Activated CD4-positive, alpha-beta T cell treated with anti-CD3 and anti-CD28 coated beads for 36 hours (primary cell): ENCODE measurements at regions not wholly inside any gene's neighbourhood (a gene's known extent, or its start where the extent isn't known, plus 50 kb on each side); places are given as distances from the start of the nearest gene placed in this dataset.
"Not testable (repeated sequence)": the region's sequence is repeated elsewhere in the genome, so short reads cannot be mapped to it uniquely, and the experiment has no call there.

Source experiments
- ATAC-seq: fragments of 200-7000 bp; cut with Tn5 transposase; one replicate; pipeline ENCODE4 v1.10.0; 2021; ENCODE audit warnings: mild to moderate bottlenecking, moderate library complexity
- CTCF ChIA-PET: fragments of 350-600 bp; sonication (Branson Sonifier 250); formaldehyde crosslinking; loops from one replicate; lab custom pipeline; 2021; ENCODE audit warnings: antibody characterized with exemption; lab: Charles Lee
- POLR2A ChIA-PET: fragments of 350-600 bp; sonication (Branson Sonifier 250); formaldehyde crosslinking; loops from one replicate; lab custom pipeline; 2021; ENCODE audit warnings: antibody characterized with exemption, inconsistent platforms; lab: Charles Lee
- DNase-seq: peaks from one replicate; pipeline ENCODE4 v3.0.0-alpha.2; 2020
- H3K27ac Mint-ChIP-seq: one replicate; pipeline ENCODE4 v1.8.0; 2021; ENCODE audit warnings: mixed read lengths
- H3K27me3 Mint-ChIP-seq: one replicate; pipeline ENCODE4 v1.8.0; 2021; ENCODE audit warnings: mixed read lengths
- H3K36me3 Mint-ChIP-seq: one replicate; pipeline ENCODE4 v1.8.0; 2021; ENCODE audit warnings: low read depth, mixed read lengths
- H3K4me1 Mint-ChIP-seq: one replicate; pipeline ENCODE4 v1.8.0; 2021; ENCODE audit warnings: mixed read lengths
- H3K4me3 Mint-ChIP-seq: one replicate; pipeline ENCODE4 v1.8.0; 2021; ENCODE audit warnings: mild to moderate bottlenecking, moderate library complexity, mixed read lengths
- H3K9me3 Mint-ChIP-seq: one replicate; pipeline ENCODE4 v1.8.0; 2021; ENCODE audit warnings: low read depth, mixed read lengths
- intact Hi-C, 2 experiments: fragments of 100-400 bp; cut with DNase I in 1 of 2; cut with micrococcal nuclease in 1 of 2; formaldehyde crosslinking; loops; one replicate each; pipeline versions ENCODE4 v1.14.2 to v1.15.1; 2022 to 2024; cut with DNase I, micrococcal nuclease

- Mint-ChIP-seq H3K4me1 (peaks cover 62% of the 10 kb centered on the region), H3K36me3 (no peaks in the 10 kb centered on the region), H3K27me3 (no peaks in the 10 kb centered on the region), H3K27ac (peak overlapping the region; percentile 63), H3K4me3 (no peak overlapping the region), H3K9me3 (no peaks in the 10 kb centered on the region)
- ATAC-seq (no peak), DNase-seq (no peak)
- POLR2A ChIA-PET = interaction anchor here (0.5 kb wide), 1 partner anchor 161 kb away, joined by 4 read pairs; no protein-coding TSS in a partner anchor
- CTCF ChIA-PET = interaction anchor here (0.6 to 5.1 kb wide), 6 partner anchors 11 to 282 kb away, joined by 3 to 83 read pairs (median 24); no protein-coding TSS in a partner anchor
- intact Hi-C loops = loop anchor here in 1 of 2 experiments (5.0 kb wide), 1 partner anchor 551 kb away; no protein-coding TSS in a partner anchor
These were observed 95.4 kb upstream of the CCDC80 start for GRCh38 chr3:112736386-112736785.

GRCh38 chr3:112735926-112736325 is 95.0 kb upstream of the CCDC80 start:
- peaks cover 58% of the 10 kb centered on the region for H3K4me1 Mint-ChIP-seq
- H3K36me3 Mint-ChIP-seq = no peaks in the 10 kb centered on the region
- DNase-seq = no peak
- H3K27ac Mint-ChIP-seq = peak overlapping the region; percentile 63
- H3K9me3 Mint-ChIP-seq = no peaks in the 10 kb centered on the region
- CTCF ChIA-PET = interaction anchor here (0.7 to 5.1 kb wide), 12 partner anchors 11 to 282 kb away, joined by 3 to 83 read pairs (median 6); no protein-coding TSS in a partner anchor
- POLR2A ChIA-PET = no interaction called here
- no peak for ATAC-seq
- no peak overlapping the region for H3K4me3 Mint-ChIP-seq
- no peaks in the 10 kb centered on the region for H3K27me3 Mint-ChIP-seq
- intact Hi-C loops = loop anchor here (2.0 to 5.0 kb wide), 4 partner anchors 79 to 553 kb away; no protein-coding TSS in a partner anchor

- ATAC-seq (peak; percentile 57), DNase-seq (peak; percentile 78)
- CTCF ChIA-PET = interaction anchor here (0.6 to 5.1 kb wide), 56 partner anchors 12 to 533 kb away, joined by 3 to 83 read pairs (median 4); partner anchors contain the start of genes CD200R1, CD200R1L and GTPBP8
- Mint-ChIP-seq H3K27me3 (no peaks in the 10 kb centered on the region), H3K4me3 (no peak overlapping the region), H3K27ac (no peak overlapping the region), H3K9me3 (no peaks in the 10 kb centered on the region), H3K4me1 (peaks cover 48% of the 10 kb centered on the region), H3K36me3 (no peaks in the 10 kb centered on the region)
- intact Hi-C loops = loop anchor here (1.0 to 5.0 kb wide), 7 partner anchors 59 to 554 kb away; no protein-coding TSS in a partner anchor
- POLR2A ChIA-PET = interaction anchor here (0.5 to 1.8 kb wide), 4 partner anchors 39 to 271 kb away, joined by 3 to 6 read pairs (median 3); no protein-coding TSS in a partner anchor
These were observed 93.9 kb upstream of the CCDC80 start for GRCh38 chr3:112734736-112735350.

GRCh38 chr3:112734171-112734570 is 93.2 kb upstream of the CCDC80 start:
- Mint-ChIP-seq H3K4me1 (peaks cover 41% of the 10 kb centered on the region), H3K9me3 (no peaks in the 10 kb centered on the region), H3K27ac (no peak overlapping the region), H3K27me3 (no peaks in the 10 kb centered on the region), H3K36me3 (no peaks in the 10 kb centered on the region), H3K4me3 (no peak overlapping the region)
- CTCF ChIA-PET = interaction anchor here (0.5 to 5.1 kb wide), 52 partner anchors 11 to 533 kb away, joined by 3 to 83 read pairs (median 4); partner anchors contain the start of genes CD200R1, CD200R1L and GTPBP8
- intact Hi-C loops = loop anchor here (1.0 to 2.0 kb wide), 6 partner anchors 58 to 555 kb away; no protein-coding TSS in a partner anchor
- DNase-seq = peak; percentile 32
- POLR2A ChIA-PET = interaction anchor here (0.5 to 1.8 kb wide), 4 partner anchors 39 to 272 kb away, joined by 3 to 6 read pairs (median 3); no protein-coding TSS in a partner anchor
- peak; percentile 63 for ATAC-seq

GRCh38 chr3:112730210-112730609 is 89.3 kb upstream of the CCDC80 start:
- no peak for DNase-seq
- intact Hi-C loops = no loop called here
- Mint-ChIP-seq H3K9me3 (no peaks in the 10 kb centered on the region), H3K27me3 (no peaks in the 10 kb centered on the region), H3K36me3 (no peaks in the 10 kb centered on the region), H3K27ac (no peak overlapping the region), H3K4me3 (no peak overlapping the region), H3K4me1 (peaks cover 9% of the 10 kb centered on the region)
- CTCF ChIA-PET = no interaction called here
- ATAC-seq = no peak
- POLR2A ChIA-PET = no interaction called here

GRCh38 chr3:112721231-112721630 is 80.3 kb upstream of the CCDC80 start:
- no peaks in the 10 kb centered on the region for H3K36me3 Mint-ChIP-seq
- DNase-seq (no peak), ATAC-seq (no peak)
- no peak overlapping the region for H3K27ac Mint-ChIP-seq
- no peaks in the 10 kb centered on the region for H3K27me3 Mint-ChIP-seq
- POLR2A ChIA-PET = no interaction called here
- CTCF ChIA-PET = no interaction called here
- no peak overlapping the region for H3K4me3 Mint-ChIP-seq
- intact Hi-C loops = no loop called here
- no peaks in the 10 kb centered on the region for H3K9me3 Mint-ChIP-seq
- no peaks in the 10 kb centered on the region for H3K4me1 Mint-ChIP-seq

- CTCF ChIA-PET = interaction anchor here (0.7 kb wide), 1 partner anchor 260 kb away, joined by 4 read pairs; no protein-coding TSS in a partner anchor
- no peaks in the 10 kb centered on the region for H3K9me3 Mint-ChIP-seq
These were observed 78.0 kb upstream of the CCDC80 start for GRCh38 chr3:112718967-112719366.

GRCh38 chr3:112718516-112718915 is 77.6 kb upstream of the CCDC80 start:
- no peak for DNase-seq
- ChIA-PET CTCF (interaction anchor here (0.7 to 1.6 kb wide), 2 partner anchors 17 to 260 kb away, joined by 4 to 5 read pairs; no protein-coding TSS in a partner anchor), POLR2A (no interaction called here)
- no peaks in the 10 kb centered on the region for H3K9me3 Mint-ChIP-seq
- no peak overlapping the region for H3K27ac Mint-ChIP-seq
- H3K4me1 Mint-ChIP-seq = no peaks in the 10 kb centered on the region
- H3K4me3 Mint-ChIP-seq = no peak overlapping the region
- no peak for ATAC-seq
- peaks cover 3% of the 10 kb centered on the region for H3K27me3 Mint-ChIP-seq
- intact Hi-C loops = no loop called here
- no peaks in the 10 kb centered on the region for H3K36me3 Mint-ChIP-seq

More at GRCh38 chr3:112718967-112719366, 78.0 kb upstream of the CCDC80 start:
- intact Hi-C loops = no loop called here
- no peaks in the 10 kb centered on the region for H3K36me3 Mint-ChIP-seq
- no peak overlapping the region for H3K4me3 Mint-ChIP-seq
- peaks cover 3% of the 10 kb centered on the region for H3K27me3 Mint-ChIP-seq
- no peak for ATAC-seq
- DNase-seq = no peak
- H3K4me1 Mint-ChIP-seq = no peaks in the 10 kb centered on the region
- POLR2A ChIA-PET = no interaction called here
- no peak overlapping the region for H3K27ac Mint-ChIP-seq

- H3K4me3 Mint-ChIP-seq = no peak overlapping the region
- H3K36me3 Mint-ChIP-seq = no peaks in the 10 kb centered on the region
- no peaks in the 10 kb centered on the region for H3K4me1 Mint-ChIP-seq
- peaks cover 13% of the 10 kb centered on the region for H3K27me3 Mint-ChIP-seq
- no peak for DNase-seq
- ATAC-seq = no peak
- peaks cover 4% of the 10 kb centered on the region for H3K9me3 Mint-ChIP-seq
- no peak overlapping the region for H3K27ac Mint-ChIP-seq
- ChIA-PET CTCF (interaction anchor here (0.7 to 2.6 kb wide), 3 partner anchors 25 to 67 kb away, joined by 3 to 8 read pairs (median 3); no protein-coding TSS in a partner anchor), POLR2A (no interaction called here)
- intact Hi-C loops = no loop called here
These were observed 69.0 kb upstream of the CCDC80 start for GRCh38 chr3:112709911-112710310.

GRCh38 chr3:112699436-112699978 is 58.6 kb upstream of the CCDC80 start:
- POLR2A ChIA-PET = no interaction called here
- no peak for DNase-seq
- Mint-ChIP-seq H3K27me3 (peaks cover 6% of the 10 kb centered on the region), H3K36me3 (no peaks in the 10 kb centered on the region), H3K9me3 (no peaks in the 10 kb centered on the region), H3K4me3 (no peak overlapping the region), H3K27ac (no peak overlapping the region), H3K4me1 (no peaks in the 10 kb centered on the region)
- ATAC-seq = no peak
- intact Hi-C loops = loop anchor here in 1 of 2 experiments (2.0 kb wide), 1 partner anchor 57 kb away; no protein-coding TSS in a partner anchor
- CTCF ChIA-PET = no interaction called here

- H3K4me3 Mint-ChIP-seq, CTCF ChIA-PET, H3K36me3 Mint-ChIP-seq, H3K9me3 Mint-ChIP-seq, ATAC-seq, H3K27me3 Mint-ChIP-seq, H3K27ac Mint-ChIP-seq, DNase-seq, H3K4me1 Mint-ChIP-seq, POLR2A ChIA-PET: not testable (repeated sequence)
- intact Hi-C loops = loop anchor here in 1 of 2 experiments (2.0 kb wide), 1 partner anchor 56 kb away; no protein-coding TSS in a partner anchor
These were observed 57.5 kb upstream of the CCDC80 start for GRCh38 chr3:112698442-112698841.
